Stomach (tissue), 8 donors: ENCODE measurements at regions not wholly inside any gene's neighbourhood (a gene's known extent, or its start where the extent isn't known, plus 50 kb on each side); places are given as distances from the start of the nearest gene placed in this dataset.

Source experiments
- DNase-seq, 2 donors: peaks; one replicate each; pipeline versions ENCODE4 v3.0.0 to v3.0.0-alpha.2; 2013 to 2019
- H3K27ac ChIP-seq, 5 donors: fragments of 200-600 bp in 4 of 5; sonication (generic) in 4 of 5; one replicate each; pipeline ENCODE4 v1.5.1; 2013 to 2019; ENCODE audit warnings: mild to moderate bottlenecking in 1 of 5, moderate library complexity in 1 of 5
- H3K27me3 ChIP-seq, 3 donors: fragments of 200-600 bp; sonication (generic); one replicate each; pipeline ENCODE4 v1.5.1; 2017 to 2019; ENCODE audit warnings: mixed run types in 1 of 3
- H3K36me3 ChIP-seq, 4 donors: fragments of 200-600 bp; sonication (generic); 1 replicate in 3 of 4; 2 replicates in 1 of 4; pipeline ENCODE4 v1.5.1; 2016 to 2019
- H3K4me1 ChIP-seq, 4 donors: fragments of 200-600 bp; sonication (generic); one replicate each; pipeline ENCODE4 v1.5.1; 2016 to 2019
- H3K4me3 ChIP-seq, 4 donors: fragments of 200-600 bp; sonication (generic) in 3 of 4; one replicate each; pipeline ENCODE4 v1.5.1; 2016 to 2019; ENCODE audit warnings: mild to moderate bottlenecking in 1 of 4
- H3K9me3 ChIP-seq, 4 donors: fragments of 200-600 bp; sonication (generic); one replicate each; pipeline ENCODE4 v1.5.1; 2016 to 2019
- EP300 ChIP-seq: sonication (generic); formaldehyde crosslinking; IDR thresholded peaks from one replicate; pipeline ENCODE4 v1.6.1; 2017; ENCODE audit warnings: antibody characterized with exemption
- POLR2A ChIP-seq, 4 donors: fragments of 450-650 bp; IDR thresholded peaks; one replicate each; pipeline ENCODE4 v1.6.1; 2016; ENCODE audit warnings: antibody characterized with exemption in 4 of 4, control low read depth in 2 of 4, mild to moderate bottlenecking in 1 of 4, moderate library complexity in 1 of 4
- POLR2AphosphoS5 ChIP-seq, 3 donors: sonication (generic); formaldehyde crosslinking; IDR thresholded peaks; one replicate each; pipeline ENCODE4 v1.6.1; 2016; ENCODE audit warnings: antibody characterized with exemption in 3 of 3
- WGBS, 5 donors: extraction: QIAGEN DNeasy Blood & Tissue Kit in 3 of 5; methylation state at CpG; one replicate each; pipeline versions ENCODE4 v1.1.5 to v1.1.7; 2013 to 2018; 5-methylcytosine and 5-hydroxymethylcytosine counted together
- intact Hi-C: fragments of 100-400 bp; cut with DNase I; formaldehyde crosslinking; loops from one replicate; pipeline ENCODE4 v1.15.1; 2023; ENCODE audit warnings: low total_unique reads
- TF ChIP-seq, protein P1 (sequence below), 7 experiments: fragments of 450-650 bp in 4 of 7; fragments of 200-600 bp in 3 of 7; sonication (generic) in 3 of 7; IDR thresholded peaks; one replicate each; pipeline ENCODE4 v1.5.1; 2016 to 2019; ENCODE audit warnings: antibody characterized with exemption in 7 of 7, control low read depth in 2 of 7, mild to moderate bottlenecking in 1 of 7
- donor health status: healthy with polysubstance abuse.
- donor health status: Bipolar disorder and iron deficiency.
- donor health status: healthy.

DNA sequence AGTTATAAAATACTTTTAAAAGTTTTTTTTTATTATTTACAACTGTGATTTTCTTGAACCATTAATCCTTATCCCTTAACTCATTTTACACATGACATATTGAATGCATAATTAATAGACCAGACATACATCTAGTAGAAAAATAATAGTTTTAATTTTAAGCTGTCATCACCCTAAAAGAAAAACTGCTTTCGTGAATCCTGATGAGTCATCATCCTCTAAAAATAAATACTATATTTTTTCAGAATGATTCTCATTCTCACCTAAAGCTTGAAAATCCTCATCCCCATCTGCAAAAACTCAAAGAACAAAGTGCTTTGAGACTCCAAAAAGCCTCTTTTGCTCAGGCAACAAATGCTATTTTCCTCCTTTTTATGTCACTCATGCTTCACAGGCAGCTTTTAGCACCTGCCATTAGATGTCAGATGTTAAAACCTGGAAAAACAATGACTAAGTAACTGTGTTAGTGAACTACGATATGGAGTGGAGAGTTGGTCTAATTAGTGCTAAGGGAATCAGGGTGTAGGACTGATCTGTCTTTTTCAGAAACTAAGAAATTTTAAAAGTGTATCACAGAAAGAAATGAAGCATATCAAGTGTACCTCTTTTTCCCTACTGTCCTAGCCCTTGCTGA lies 297.6 kb downstream of the TMX3 start:
- WGBS, 5 donors: 48 to 56% (median 51%) methylated on average over 2 of the region's 2 CpGs

DNA sequence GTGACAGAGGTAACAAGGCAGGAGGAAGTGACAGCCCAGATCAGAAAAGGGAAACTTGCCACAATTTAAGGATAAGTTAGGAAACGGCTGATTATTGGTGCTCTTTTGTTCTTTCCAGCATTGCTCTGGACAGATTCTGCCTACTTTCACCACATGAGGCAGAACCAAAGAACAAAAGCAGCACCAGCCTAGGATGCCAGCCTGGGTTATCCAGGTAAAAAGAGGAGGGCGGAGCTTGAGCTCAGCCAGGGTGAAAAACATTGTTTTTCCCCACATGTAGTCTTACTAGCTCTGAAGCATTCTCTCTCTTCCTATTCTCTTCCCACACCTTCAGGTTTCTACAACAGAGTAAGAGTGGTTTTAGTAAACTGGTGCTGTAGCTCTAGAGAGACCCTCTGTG lies 300.5 kb downstream of the TMX3 start:
- Histone ChIP-seq H3K4me3 (no peak overlapping the region), H3K9me3 (no peaks in the 10 kb centered on the region), H3K36me3 (no peaks in the 10 kb centered on the region), H3K4me1 (no peaks in the 10 kb centered on the region), H3K27ac (no peak overlapping the region), H3K27me3 (no peaks in the 10 kb centered on the region)
- 72 to 82% (median 77%) methylated on average over 2 of the region's 2 CpGs for WGBS, 5 donors
- intact Hi-C loops: no loop called here
- TF ChIP-seq, protein P1, sequence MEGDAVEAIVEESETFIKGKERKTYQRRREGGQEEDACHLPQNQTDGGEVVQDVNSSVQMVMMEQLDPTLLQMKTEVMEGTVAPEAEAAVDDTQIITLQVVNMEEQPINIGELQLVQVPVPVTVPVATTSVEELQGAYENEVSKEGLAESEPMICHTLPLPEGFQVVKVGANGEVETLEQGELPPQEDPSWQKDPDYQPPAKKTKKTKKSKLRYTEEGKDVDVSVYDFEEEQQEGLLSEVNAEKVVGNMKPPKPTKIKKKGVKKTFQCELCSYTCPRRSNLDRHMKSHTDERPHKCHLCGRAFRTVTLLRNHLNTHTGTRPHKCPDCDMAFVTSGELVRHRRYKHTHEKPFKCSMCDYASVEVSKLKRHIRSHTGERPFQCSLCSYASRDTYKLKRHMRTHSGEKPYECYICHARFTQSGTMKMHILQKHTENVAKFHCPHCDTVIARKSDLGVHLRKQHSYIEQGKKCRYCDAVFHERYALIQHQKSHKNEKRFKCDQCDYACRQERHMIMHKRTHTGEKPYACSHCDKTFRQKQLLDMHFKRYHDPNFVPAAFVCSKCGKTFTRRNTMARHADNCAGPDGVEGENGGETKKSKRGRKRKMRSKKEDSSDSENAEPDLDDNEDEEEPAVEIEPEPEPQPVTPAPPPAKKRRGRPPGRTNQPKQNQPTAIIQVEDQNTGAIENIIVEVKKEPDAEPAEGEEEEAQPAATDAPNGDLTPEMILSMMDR (IDR thresholded peaks at IDR 0.05): no peak
- TF ChIP-seq EP300 (no peak), POLR2A (IDR thresholded peaks at IDR 0.05) (no peak), POLR2AphosphoS5 (IDR thresholded peaks at IDR 0.05) (no peak)
- no peak for DNase-seq

More for the DNA sequence above, 297.6 kb downstream of the TMX3 start:
- no peak for TF ChIP-seq POLR2AphosphoS5 (IDR thresholded peaks at IDR 0.05)
- TF ChIP-seq, protein P1 (IDR thresholded peaks at IDR 0.05): no peak
- no peak for TF ChIP-seq EP300
- no peak for TF ChIP-seq POLR2A (IDR thresholded peaks at IDR 0.05)
- Histone ChIP-seq H3K27ac (no peak overlapping the region), H3K27me3 (no peaks in the 10 kb centered on the region), H3K36me3 (no peaks in the 10 kb centered on the region), H3K4me1 (no peaks in the 10 kb centered on the region), H3K9me3 (peaks cover 0 to 3% (median 1%) of the 10 kb centered on the region in 4 donors), H3K4me3 (no peak overlapping the region)
- no peak for DNase-seq
- intact Hi-C loops: no loop called here

DNA sequence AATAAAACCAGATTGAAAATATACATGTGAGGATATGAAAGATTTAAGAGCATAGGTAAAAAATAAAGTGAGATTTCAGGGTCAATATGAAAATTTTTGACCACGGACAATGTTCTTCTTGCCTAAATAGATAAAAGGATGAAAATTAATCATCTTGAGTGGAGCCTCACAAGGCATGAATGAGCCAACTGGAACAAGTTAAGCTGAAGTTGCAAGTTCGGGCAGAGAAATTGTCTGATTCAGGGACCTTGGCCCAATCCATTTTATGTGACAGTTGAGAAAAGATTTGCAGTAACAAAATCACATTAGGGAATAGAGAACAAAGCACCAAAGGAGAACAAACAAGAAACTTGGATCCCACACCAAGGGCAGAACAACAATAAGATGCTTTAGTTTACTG lies 305.3 kb downstream of the TMX3 start:
- intact Hi-C loops: no loop called here

DNA sequence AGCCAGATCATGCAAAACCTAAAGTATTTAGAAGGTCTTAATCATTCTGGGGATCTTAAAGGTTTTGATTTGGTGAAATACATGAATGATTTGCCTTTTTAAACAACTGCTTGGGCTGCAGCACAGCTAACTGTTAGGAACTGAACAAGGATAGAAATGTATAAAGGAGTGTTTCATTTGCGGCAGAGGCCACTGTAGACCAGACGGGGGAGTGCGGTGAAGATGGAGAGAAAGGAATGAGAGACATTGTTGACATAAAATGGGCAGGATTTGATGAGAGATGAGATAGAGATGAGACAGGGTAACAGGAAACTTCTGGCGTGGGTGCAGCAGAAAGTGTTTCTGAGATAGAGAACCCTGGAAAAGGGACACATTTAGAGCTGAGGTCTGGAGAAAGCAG lies 308.1 kb downstream of the TMX3 start:
- no peak overlapping the region for H3K4me3 ChIP-seq
- no peak overlapping the region for H3K27ac ChIP-seq
- intact Hi-C loops: no loop called here
- H3K27me3 ChIP-seq: no peaks in the 10 kb centered on the region
- H3K36me3 ChIP-seq: no peaks in the 10 kb centered on the region
- H3K4me1 ChIP-seq: no peaks in the 10 kb centered on the region
- WGBS, 5 donors: 57 to 65% (median 58%) methylated on average over 4 of the region's 4 CpGs
- peaks cover 0 to 2% (median 0%) of the 10 kb centered on the region in 4 donors for H3K9me3 ChIP-seq
- DNase-seq: no peak
- TF ChIP-seq, protein P1 (IDR thresholded peaks at IDR 0.05): no peak
- TF ChIP-seq EP300 (no peak), POLR2AphosphoS5 (IDR thresholded peaks at IDR 0.05) (no peak), POLR2A (IDR thresholded peaks at IDR 0.05) (no peak)

More for the DNA sequence above, 305.3 kb downstream of the TMX3 start:
- TF ChIP-seq POLR2AphosphoS5 (IDR thresholded peaks at IDR 0.05) (no peak), POLR2A (IDR thresholded peaks at IDR 0.05) (no peak), EP300 (no peak)
- TF ChIP-seq, protein P1 (IDR thresholded peaks at IDR 0.05): no peak
- no peaks in the 10 kb centered on the region for H3K4me1 ChIP-seq
- peak in 1 of 2 donors; percentile 10 for DNase-seq
- no peaks in the 10 kb centered on the region for H3K27me3 ChIP-seq
- H3K9me3 ChIP-seq: peaks cover 0 to 1% (median 0%) of the 10 kb centered on the region in 4 donors
- H3K27ac ChIP-seq: no peak overlapping the region
- H3K36me3 ChIP-seq: no peaks in the 10 kb centered on the region
- WGBS, 5 donors: 65 to 78% (median 70%) methylated on average over 2 of the region's 2 CpGs
- H3K4me3 ChIP-seq: no peak overlapping the region
